Activated naive CD8-positive, alpha-beta T cell treated with anti-CD3 and anti-CD28 coated beads, Interleukin-2, amount 50 U/mL, for 24 hours (primary cell): ENCODE measurements at regions not wholly inside any gene's neighbourhood (a gene's known extent, or its start where the extent isn't known, plus 50 kb on each side); places are given as distances from the start of the nearest gene placed in this dataset.
A peak's percentile ranks its signal among the peaks of the same experiment; 100 is the strongest.

Experiments
- ATAC-seq: fragments of 150-1000 bp; cut with Tn5 transposase; one replicate; pipeline ENCODE4 v1.10.0; 2021
- DNase-seq: peaks from one replicate; pipeline ENCODE4 v3.0.0; 2021
- H3K27ac Mint-ChIP-seq: one replicate; pipeline ENCODE4 v1.8.0; 2021; ENCODE audit warnings: mild to moderate bottlenecking, mixed read lengths
- H3K27me3 Mint-ChIP-seq: one replicate; pipeline ENCODE4 v1.8.0; 2021; ENCODE audit warnings: mixed read lengths
- H3K36me3 Mint-ChIP-seq: one replicate; pipeline ENCODE4 v1.8.0; 2021; ENCODE audit warnings: low read depth, mixed read lengths
- H3K4me1 Mint-ChIP-seq: one replicate; pipeline ENCODE4 v1.8.0; 2021; ENCODE audit warnings: mixed read lengths
- H3K4me3 Mint-ChIP-seq: one replicate; pipeline ENCODE4 v1.8.0; 2021; ENCODE audit warnings: mild to moderate bottlenecking, moderate library complexity, mixed read lengths
- H3K9me3 Mint-ChIP-seq: one replicate; pipeline ENCODE4 v1.8.0; 2021; ENCODE audit warnings: mixed read lengths

GRCh38 chr10:6962576-6962975 lies 382.5 kb upstream of the PRKCQ start:
- Mint-ChIP-seq H3K9me3 (no peaks in the 10 kb centered on the region), H3K4me1 (peaks cover 18% of the 10 kb centered on the region), H3K27me3 (no peaks in the 10 kb centered on the region), H3K4me3 (no peak overlapping the region), H3K36me3 (no peaks in the 10 kb centered on the region), H3K27ac (no peak overlapping the region)
- ATAC-seq (no peak), DNase-seq (no peak)

- no peak overlapping the region for H3K4me3 Mint-ChIP-seq
Observed at GRCh38 chr10:6958711-6959110, 378.6 kb upstream of the PRKCQ start.

GRCh38 chr10:6958254-6958653 lies 378.2 kb upstream of the PRKCQ start:
- Mint-ChIP-seq H3K4me3 (no peak overlapping the region), H3K27me3 (no peaks in the 10 kb centered on the region), H3K27ac (no peak overlapping the region), H3K36me3 (no peaks in the 10 kb centered on the region), H3K4me1 (peaks cover 18% of the 10 kb centered on the region), H3K9me3 (no peaks in the 10 kb centered on the region)
- DNase-seq (no peak), ATAC-seq (no peak)

More at GRCh38 chr10:6958711-6959110, 378.6 kb upstream of the PRKCQ start:
- no peak overlapping the region for H3K27ac Mint-ChIP-seq
- H3K36me3 Mint-ChIP-seq, result no peaks in the 10 kb centered on the region
- H3K9me3 Mint-ChIP-seq, result no peaks in the 10 kb centered on the region
- no peaks in the 10 kb centered on the region for H3K27me3 Mint-ChIP-seq
- peaks cover 18% of the 10 kb centered on the region for H3K4me1 Mint-ChIP-seq
- ATAC-seq, result no peak
- no peak for DNase-seq

GRCh38 chr10:6957851-6958250 lies 377.8 kb upstream of the PRKCQ start:
- ATAC-seq, result no peak
- no peak overlapping the region for H3K4me3 Mint-ChIP-seq
- H3K27ac Mint-ChIP-seq, result no peak overlapping the region

GRCh38 chr10:6956562-6956961 lies 376.5 kb upstream of the PRKCQ start:
- no peak overlapping the region for H3K4me3 Mint-ChIP-seq

More at GRCh38 chr10:6957851-6958250, 377.8 kb upstream of the PRKCQ start:
- Mint-ChIP-seq H3K4me1 (peaks cover 16% of the 10 kb centered on the region), H3K27me3 (no peaks in the 10 kb centered on the region), H3K9me3 (no peaks in the 10 kb centered on the region), H3K36me3 (no peaks in the 10 kb centered on the region)
- DNase-seq, result no peak

GRCh38 chr10:6953271-6953801 lies 373.3 kb upstream of the PRKCQ start:
- DNase-seq (no peak), ATAC-seq (no peak)
- Mint-ChIP-seq H3K27me3 (no peaks in the 10 kb centered on the region), H3K36me3 (peaks cover 3% of the 10 kb centered on the region), H3K4me1 (peaks cover 12% of the 10 kb centered on the region), H3K4me3 (no peak overlapping the region), H3K27ac (no peak overlapping the region), H3K9me3 (peaks cover 4% of the 10 kb centered on the region)

More at GRCh38 chr10:6956562-6956961, 376.5 kb upstream of the PRKCQ start:
- Mint-ChIP-seq H3K4me1 (peaks cover 16% of the 10 kb centered on the region), H3K27me3 (no peaks in the 10 kb centered on the region), H3K36me3 (no peaks in the 10 kb centered on the region), H3K27ac (no peak overlapping the region), H3K9me3 (no peaks in the 10 kb centered on the region)
- DNase-seq (no peak), ATAC-seq (no peak)

GRCh38 chr10:6951732-6952131 lies 371.7 kb upstream of the PRKCQ start:
- ATAC-seq (no peak), DNase-seq (no peak)
- Mint-ChIP-seq H3K9me3 (peaks cover 4% of the 10 kb centered on the region), H3K36me3 (peaks cover 3% of the 10 kb centered on the region), H3K27ac (no peak overlapping the region), H3K4me3 (no peak overlapping the region), H3K4me1 (peaks cover 5% of the 10 kb centered on the region), H3K27me3 (no peaks in the 10 kb centered on the region)

GRCh38 chr10:6950133-6950532 lies 370.1 kb upstream of the PRKCQ start:
- Mint-ChIP-seq H3K9me3 (peaks cover 4% of the 10 kb centered on the region), H3K27me3 (no peaks in the 10 kb centered on the region), H3K4me1 (peaks cover 5% of the 10 kb centered on the region), H3K27ac (no peak overlapping the region), H3K36me3 (peaks cover 3% of the 10 kb centered on the region), H3K4me3 (no peak overlapping the region)
- ATAC-seq, result peak; percentile 46
- DNase-seq, result no peak

- H3K4me3 Mint-ChIP-seq, result no peak overlapping the region
- H3K9me3 Mint-ChIP-seq, result peaks cover 2% of the 10 kb centered on the region
- no peaks in the 10 kb centered on the region for H3K4me1 Mint-ChIP-seq
- peaks cover 3% of the 10 kb centered on the region for H3K36me3 Mint-ChIP-seq
- H3K27ac Mint-ChIP-seq, result no peak overlapping the region
- DNase-seq (no peak), ATAC-seq (no peak)
- H3K27me3 Mint-ChIP-seq, result peaks cover 7% of the 10 kb centered on the region
Observed at GRCh38 chr10:6944436-6944835, 364.4 kb upstream of the PRKCQ start.

GRCh38 chr10:6938384-6938783 lies 358.3 kb upstream of the PRKCQ start:
- H3K9me3 Mint-ChIP-seq, result peaks cover 7% of the 10 kb centered on the region
- H3K4me3 Mint-ChIP-seq, result no peak overlapping the region
- ATAC-seq (no peak), DNase-seq (no peak)
- H3K27ac Mint-ChIP-seq, result no peak overlapping the region
- no peaks in the 10 kb centered on the region for H3K36me3 Mint-ChIP-seq
- H3K4me1 Mint-ChIP-seq, result no peaks in the 10 kb centered on the region
- H3K27me3 Mint-ChIP-seq, result peaks cover 15% of the 10 kb centered on the region

- H3K27ac Mint-ChIP-seq, result no peak overlapping the region
Observed at GRCh38 chr10:6936931-6937330, 356.9 kb upstream of the PRKCQ start.

GRCh38 chr10:6929148-6929830 lies 349.2 kb upstream of the PRKCQ start:
- Mint-ChIP-seq H3K4me1 (peaks cover 49% of the 10 kb centered on the region), H3K4me3 (no peak overlapping the region), H3K9me3 (peaks cover 5% of the 10 kb centered on the region), H3K36me3 (no peaks in the 10 kb centered on the region), H3K27ac (peak overlapping the region; percentile 97), H3K27me3 (no peaks in the 10 kb centered on the region)
- ATAC-seq (no peak), DNase-seq (no peak)

More at GRCh38 chr10:6936931-6937330, 356.9 kb upstream of the PRKCQ start:
- DNase-seq (no peak), ATAC-seq (no peak)
- H3K4me3 Mint-ChIP-seq, result no peak overlapping the region
- H3K4me1 Mint-ChIP-seq, result no peaks in the 10 kb centered on the region
- no peaks in the 10 kb centered on the region for H3K36me3 Mint-ChIP-seq
- H3K27me3 Mint-ChIP-seq, result peaks cover 15% of the 10 kb centered on the region
- H3K9me3 Mint-ChIP-seq, result peaks cover 7% of the 10 kb centered on the region

GRCh38 chr10:6928586-6928985 lies 348.5 kb upstream of the PRKCQ start:
- no peaks in the 10 kb centered on the region for H3K36me3 Mint-ChIP-seq
- peak overlapping the region; percentile 69 for H3K4me3 Mint-ChIP-seq
- H3K27ac Mint-ChIP-seq, result peak overlapping the region; percentile 97
- ATAC-seq (no peak), DNase-seq (no peak)
- peaks cover 5% of the 10 kb centered on the region for H3K9me3 Mint-ChIP-seq
- no peaks in the 10 kb centered on the region for H3K27me3 Mint-ChIP-seq
- H3K4me1 Mint-ChIP-seq, result peaks cover 54% of the 10 kb centered on the region

GRCh38 chr10:6926971-6927370 lies 346.9 kb upstream of the PRKCQ start:
- H3K4me3 Mint-ChIP-seq, result peak overlapping the region; percentile 80
- no peak for DNase-seq
- no peaks in the 10 kb centered on the region for H3K36me3 Mint-ChIP-seq
- peaks cover 3% of the 10 kb centered on the region for H3K27me3 Mint-ChIP-seq
- no peak for ATAC-seq
- peaks cover 5% of the 10 kb centered on the region for H3K9me3 Mint-ChIP-seq
- peaks cover 56% of the 10 kb centered on the region for H3K4me1 Mint-ChIP-seq
- peak overlapping the region; percentile 97 for H3K27ac Mint-ChIP-seq

GRCh38 chr10:6925146-6925545 lies 345.1 kb upstream of the PRKCQ start:
- Mint-ChIP-seq H3K4me3 (peak overlapping the region; percentile 80), H3K36me3 (no peaks in the 10 kb centered on the region), H3K27ac (peak overlapping the region; percentile 97)

More at GRCh38 chr10:6925146-6925545, 345.1 kb upstream of the PRKCQ start:
- peaks cover 5% of the 10 kb centered on the region for H3K9me3 Mint-ChIP-seq
- DNase-seq, result no peak
- H3K4me1 Mint-ChIP-seq, result peaks cover 60% of the 10 kb centered on the region
- peaks cover 3% of the 10 kb centered on the region for H3K27me3 Mint-ChIP-seq
- ATAC-seq, result no peak
